ENCODE measurements at regions not wholly inside any gene's neighbourhood (a gene's known extent, or its start where the extent isn't known, plus 50 kb on each side); places are given as distances from the start of the nearest gene placed in this dataset.

GRCh38 chr15:58312031-58312430 is 119.8 kb upstream of the LIPC start:
- H3K4me1 ChIP-seq (ENCODE audit: control insufficient read depth in 2 of 2, insufficient read depth in 2 of 2, low read length in 2 of 2) = no peaks in the 10 kb centered on the region
- DNase-seq (no peak), ATAC-seq (ENCODE audit: low read depth) (no peak)
- H3K79me2 ChIP-seq (ENCODE audit: control insufficient read depth, insufficient read depth, low read length) = no peaks in the 10 kb centered on the region
- no peaks in the 10 kb centered on the region for H3K9me3 Mint-ChIP-seq (ENCODE audit: insufficient read depth)
- TF ChIP-seq EZH2 (IDR thresholded peaks at IDR 0.05; ENCODE audit: borderline replicate concordance, insufficient read depth, low read depth, low read length, poor library complexity, severe bottlenecking) (no peak), CTCF (IDR thresholded peaks at IDR 0.05) (no peak)
- intact Hi-C loops (cut with micrococcal nuclease) = no loop called here
- H2AFZ ChIP-seq (ENCODE audit: insufficient read depth, low read depth, low read length, poor library complexity, severe bottlenecking) = no peak overlapping the region
- H3K9ac ChIP-seq (ENCODE audit: low read length) = no peak overlapping the region
- CTCF ChIA-PET = no interaction called here
- no peaks in the 10 kb centered on the region for H4K20me1 ChIP-seq (ENCODE audit: control insufficient read depth, insufficient read depth, low read length, poor library complexity, severe bottlenecking)
- H3K4me1 Mint-ChIP-seq = peaks cover 13% of the 10 kb centered on the region
- no peak overlapping the region for H3K4me3 Mint-ChIP-seq
- no peak overlapping the region for H3K27ac ChIP-seq (ENCODE audit: low read length in 2 of 2)
- no peak overlapping the region for H3K4me3 ChIP-seq (ENCODE audit: control extremely low read depth in 1 of 5, extremely low read depth in 1 of 5, insufficient read depth in 1 of 5, low read depth in 2 of 5, low read length in 4 of 5)
- POLR2A ChIA-PET = no interaction called here
- H3K36me3 ChIP-seq (replicated peaks in 1 of 2; ENCODE audit: control extremely low read depth in 1 of 2, control insufficient read depth in 1 of 2, extremely low read depth in 1 of 2, insufficient read depth in 2 of 2, low read length in 1 of 2) = no peaks in the 10 kb centered on the region
- no peak overlapping the region for H3K27ac Mint-ChIP-seq
- peaks cover 3% of the 10 kb centered on the region for H3K27me3 Mint-ChIP-seq
- WGBS (ENCODE audit: insufficient coverage) = 100% methylated on average over 2 of the region's 5 CpGs
- no peaks in the 10 kb centered on the region for H3K9me3 ChIP-seq (ENCODE audit: control extremely low read depth in 1 of 3, control insufficient read depth in 2 of 3, insufficient read depth in 1 of 3, low read length in 2 of 3)
- no peak overlapping the region for H3K4me2 ChIP-seq (replicated peaks; ENCODE audit: low read depth, low read length, poor library complexity, severe bottlenecking)
- no peaks in the 10 kb centered on the region for H3K27me3 ChIP-seq (replicated peaks in 1 of 4; ENCODE audit: control extremely low read depth in 1 of 4, control insufficient read depth in 3 of 4, insufficient read depth in 4 of 4, low read length in 3 of 4)

GRCh38 chr15:58313304-58313703 is 118.5 kb upstream of the LIPC start:
- Histone ChIP-seq H3K4me3 (ENCODE audit: control extremely low read depth in 1 of 5, extremely low read depth in 1 of 5, insufficient read depth in 1 of 5, low read depth in 2 of 5, low read length in 4 of 5) (no peak overlapping the region), H3K27me3 (replicated peaks in 1 of 4; ENCODE audit: control extremely low read depth in 1 of 4, control insufficient read depth in 3 of 4, insufficient read depth in 4 of 4, low read length in 3 of 4) (no peaks in the 10 kb centered on the region), H2AFZ (ENCODE audit: insufficient read depth, low read depth, low read length, poor library complexity, severe bottlenecking) (no peak overlapping the region), H3K4me2 (replicated peaks; ENCODE audit: low read depth, low read length, poor library complexity, severe bottlenecking) (no peak overlapping the region), H4K20me1 (ENCODE audit: control insufficient read depth, insufficient read depth, low read length, poor library complexity, severe bottlenecking) (no peaks in the 10 kb centered on the region), H3K9ac (ENCODE audit: low read length) (no peak overlapping the region), H3K79me2 (ENCODE audit: control insufficient read depth, insufficient read depth, low read length) (no peaks in the 10 kb centered on the region), H3K27ac (ENCODE audit: low read length in 2 of 2) (no peak overlapping the region), H3K4me1 (ENCODE audit: control insufficient read depth in 2 of 2, insufficient read depth in 2 of 2, low read length in 2 of 2) (no peaks in the 10 kb centered on the region), H3K9me3 (ENCODE audit: control extremely low read depth in 1 of 3, control insufficient read depth in 2 of 3, insufficient read depth in 1 of 3, low read length in 2 of 3) (no peaks in the 10 kb centered on the region), H3K36me3 (replicated peaks in 1 of 2; ENCODE audit: control extremely low read depth in 1 of 2, control insufficient read depth in 1 of 2, extremely low read depth in 1 of 2, insufficient read depth in 2 of 2, low read length in 1 of 2) (no peaks in the 10 kb centered on the region)
- DNase-seq (no peak), ATAC-seq (ENCODE audit: low read depth) (no peak)
- H3K4me1 Mint-ChIP-seq = peaks cover 13% of the 10 kb centered on the region
- H3K4me3 Mint-ChIP-seq = no peak overlapping the region
- 79% methylated on average over 5 of the region's 5 CpGs for WGBS (ENCODE audit: insufficient coverage)
- H3K27me3 Mint-ChIP-seq = no peaks in the 10 kb centered on the region
- intact Hi-C loops (cut with micrococcal nuclease) = no loop called here
- CTCF ChIA-PET = no interaction called here
- H3K9me3 Mint-ChIP-seq (ENCODE audit: insufficient read depth) = no peaks in the 10 kb centered on the region
- H3K27ac Mint-ChIP-seq = no peak overlapping the region
- TF ChIP-seq CTCF (IDR thresholded peaks at IDR 0.05) (no peak), EZH2 (IDR thresholded peaks at IDR 0.05; ENCODE audit: borderline replicate concordance, insufficient read depth, low read depth, low read length, poor library complexity, severe bottlenecking) (no peak)
- POLR2A ChIA-PET = no interaction called here

All from B cell (primary cell).